ENCODE measurements at regions not wholly inside any gene's neighbourhood (a gene's known extent, or its start where the extent isn't known, plus 50 kb on each side); places are given as distances from the start of the nearest gene placed in this dataset.

- TF ChIP-seq POLR2A (IDR thresholded peaks at IDR 0.05), result no peak
- TF ChIP-seq CTCF (IDR thresholded peaks at IDR 0.05 in 4 of 5, conservative IDR thresholded peaks at IDR 0.05 in 1 of 5), result no peak
Measured at GRCh38 chrX:42025861-42026260, 102.5 kb upstream of the CASK start.
